Endodermal cell (in vitro differentiated cells): ENCODE measurements at regions not wholly inside any gene's neighbourhood (a gene's known extent, or its start where the extent isn't known, plus 50 kb on each side); places are given as distances from the start of the nearest gene placed in this dataset.

Experiments
- DNase-seq: peaks from one replicate; pipeline ENCODE4 v3.0.0-alpha.2; 2017
- H3K27ac ChIP-seq: 2 replicates; pipeline ENCODE4 v1.5.1; 2013; ENCODE audit warnings: mild to moderate bottlenecking, low read depth, low read length, moderate library complexity
- H3K27me3 ChIP-seq: 2 replicates; pipeline ENCODE4 v1.6.1; 2013; ENCODE audit warnings: mild to moderate bottlenecking, low read length, moderate library complexity; ENCODE audit not compliant: insufficient read depth, control insufficient read depth, poor library complexity, severe bottlenecking
- H3K36me3 ChIP-seq: 2 replicates; pipeline ENCODE4 v1.7.0; 2013; ENCODE audit warnings: mild to moderate bottlenecking, low read length, moderate library complexity; ENCODE audit not compliant: control insufficient read depth, insufficient read depth
- H3K4me1 ChIP-seq: one replicate; pipeline ENCODE4 v1.7.0; 2013; ENCODE audit warnings: low read length; ENCODE audit not compliant: control insufficient read depth, insufficient read depth
- H3K4me3 ChIP-seq: 2 replicates; pipeline ENCODE4 v1.5.1; 2013; ENCODE audit warnings: mild to moderate bottlenecking, low read length, moderate library complexity
- H3K9ac ChIP-seq: 2 replicates; pipeline ENCODE4 v1.6.1; 2013; ENCODE audit warnings: mild to moderate bottlenecking, low read length, moderate library complexity; ENCODE audit not compliant: poor library complexity, severe bottlenecking; ENCODE audit errors: extremely low read depth
- H3K9me3 ChIP-seq: 2 replicates; pipeline ENCODE4 v1.6.1; 2013; ENCODE audit warnings: mild to moderate bottlenecking, low read length, moderate library complexity; ENCODE audit not compliant: control insufficient read depth
- H3K27ac Mint-ChIP-seq: 2 replicates; pipeline ENCODE4 v1.8.0; 2020; ENCODE audit warnings: mixed read lengths
- H3K27me3 Mint-ChIP-seq: 2 replicates; pipeline ENCODE4 v1.8.0; 2021; ENCODE audit warnings: mild to moderate bottlenecking, mixed read lengths; ENCODE audit not compliant: insufficient read depth
- H3K36me3 Mint-ChIP-seq: 2 replicates; pipeline ENCODE4 v1.8.0; 2020; ENCODE audit warnings: low read depth, mixed read lengths
- H3K4me1 Mint-ChIP-seq: 2 replicates; pipeline ENCODE4 v1.8.0; 2020; ENCODE audit warnings: mixed read lengths
- H3K4me3 Mint-ChIP-seq: 2 replicates; pipeline ENCODE4 v1.8.0; 2020; ENCODE audit warnings: mild to moderate bottlenecking, moderate library complexity, mixed read lengths
- H3K9me3 Mint-ChIP-seq: 2 replicates; pipeline ENCODE4 v1.8.0; 2020; ENCODE audit warnings: mild to moderate bottlenecking, mixed read lengths
- CTCF ChIP-seq: fragments of 200-600 bp; sonication (generic); conservative IDR thresholded peaks from 2 replicates; pipeline ENCODE4 v1.5.0; 2021; ENCODE audit warnings: antibody characterized with exemption, mild to moderate bottlenecking
- WGBS, 2 experiments: methylation state at CpG; one replicate each; pipeline versions ENCODE4 v1.1.5 to v1.1.7; 2013; ENCODE audit warnings: missing lambda C conversion rate in 2 of 2, mixed read lengths in 1 of 2; ENCODE audit not compliant: insufficient coverage in 1 of 2, insufficient read length in 1 of 2; 5-methylcytosine and 5-hydroxymethylcytosine counted together

GRCh38 chr9:107161338-107161737, 121.7 kb upstream of the RAD23B start:
- Histone ChIP-seq H3K36me3 (no peaks in the 10 kb centered on the region), H3K27ac (no peak overlapping the region), H3K27me3 (no peaks in the 10 kb centered on the region), H3K4me1 (no peaks in the 10 kb centered on the region), H3K9ac (no peak overlapping the region), H3K9me3 (peaks cover 8% of the 10 kb centered on the region), H3K4me3 (no peak overlapping the region)
- Mint-ChIP-seq H3K4me1 (no peaks in the 10 kb centered on the region), H3K4me3 (no peak overlapping the region), H3K27ac (no peak overlapping the region), H3K27me3 (no peaks in the 10 kb centered on the region), H3K36me3 (no peaks in the 10 kb centered on the region), H3K9me3 (no peaks in the 10 kb centered on the region)
- DNase-seq: no peak
- WGBS, 2 experiments: 88 to 90% methylated on average over 2 of the region's 2 CpGs
- no peak for TF ChIP-seq CTCF

- H3K4me1 ChIP-seq: no peaks in the 10 kb centered on the region
Observed at GRCh38 chr9:107163370-107163769, 119.7 kb upstream of the RAD23B start.

GRCh38 chr9:107169796-107170195, 113.3 kb upstream of the RAD23B start:
- H3K27ac ChIP-seq: no peak overlapping the region
- WGBS, 2 experiments: 89 to 95% methylated on average over 5 of the region's 5 CpGs
- H3K27ac Mint-ChIP-seq: no peak overlapping the region
- H3K4me1 ChIP-seq: no peaks in the 10 kb centered on the region
- H3K27me3 ChIP-seq: no peaks in the 10 kb centered on the region
- H3K4me3 ChIP-seq: no peak overlapping the region
- H3K36me3 ChIP-seq: no peaks in the 10 kb centered on the region
- H3K27me3 Mint-ChIP-seq: no peaks in the 10 kb centered on the region
- DNase-seq: no peak
- H3K36me3 Mint-ChIP-seq: no peaks in the 10 kb centered on the region
- no peaks in the 10 kb centered on the region for H3K4me1 Mint-ChIP-seq
- no peak overlapping the region for H3K9ac ChIP-seq
- no peaks in the 10 kb centered on the region for H3K9me3 ChIP-seq
- H3K9me3 Mint-ChIP-seq: peaks cover 2% of the 10 kb centered on the region
- TF ChIP-seq CTCF: no peak
- H3K4me3 Mint-ChIP-seq: no peak overlapping the region

More at GRCh38 chr9:107163370-107163769, 119.7 kb upstream of the RAD23B start:
- no peak for DNase-seq
- Histone ChIP-seq H3K4me3 (no peak overlapping the region), H3K27ac (no peak overlapping the region), H3K9ac (no peak overlapping the region), H3K27me3 (no peaks in the 10 kb centered on the region), H3K9me3 (peaks cover 8% of the 10 kb centered on the region), H3K36me3 (no peaks in the 10 kb centered on the region)
- Mint-ChIP-seq H3K27ac (no peak overlapping the region), H3K36me3 (no peaks in the 10 kb centered on the region), H3K4me1 (no peaks in the 10 kb centered on the region), H3K27me3 (no peaks in the 10 kb centered on the region), H3K4me3 (no peak overlapping the region), H3K9me3 (no peaks in the 10 kb centered on the region)
- TF ChIP-seq CTCF: no peak
- 95 to 100% methylated on average over 1 of the region's 1 CpG for WGBS, 2 experiments
